Nephron (organoid): ENCODE measurements at regions not wholly inside any gene's neighbourhood (a gene's known extent, or its start where the extent isn't known, plus 50 kb on each side); places are given as distances from the start of the nearest gene placed in this dataset.

Experiments
- H3K27ac Mint-ChIP-seq, 3 experiments: 2 replicates each; pipeline ENCODE4 v1.8.0; 2020; ENCODE audit warnings: mixed read lengths in 3 of 3, mild to moderate bottlenecking in 2 of 3, moderate library complexity in 1 of 3
- H3K27me3 Mint-ChIP-seq: 2 replicates; pipeline ENCODE4 v1.8.0; 2021; ENCODE audit warnings: low read depth, mild to moderate bottlenecking, moderate library complexity, mixed read lengths
- H3K36me3 Mint-ChIP-seq: 2 replicates; pipeline ENCODE4 v1.8.0; 2020; ENCODE audit warnings: low read depth, mixed read lengths
- H3K4me1 Mint-ChIP-seq: 2 replicates; pipeline ENCODE4 v1.8.0; 2020; ENCODE audit warnings: mixed read lengths
- H3K4me3 Mint-ChIP-seq, 3 experiments: 2 replicates each; pipeline ENCODE4 v1.8.0; 2020; ENCODE audit warnings: mild to moderate bottlenecking in 3 of 3, mixed read lengths in 3 of 3, moderate library complexity in 2 of 3
- H3K9me3 Mint-ChIP-seq: 2 replicates; pipeline ENCODE4 v1.8.0; 2020; ENCODE audit warnings: mixed read lengths
- CTCF ChIP-seq, 3 experiments: fragments of 200-600 bp; sonication (generic); IDR thresholded peaks; one replicate each; pipeline ENCODE4 v1.5.0; 2021; ENCODE audit warnings: antibody characterized with exemption in 3 of 3; ENCODE audit not compliant: unreplicated experiment in 3 of 3

GRCh38 chr5:84741056-84741455 lies 356.4 kb upstream of the EDIL3 start:
- Mint-ChIP-seq H3K4me3 (no peak overlapping the region), H3K27ac (no peak overlapping the region), H3K36me3 (no peaks in the 10 kb centered on the region), H3K9me3 (peaks cover 7% of the 10 kb centered on the region), H3K4me1 (no peaks in the 10 kb centered on the region), H3K27me3 (no peaks in the 10 kb centered on the region)
- TF ChIP-seq CTCF (IDR thresholded peaks at IDR 0.05; ENCODE audit: unreplicated experiment in 3 of 3): no peak

GRCh38 chr5:84729326-84729725 lies 344.6 kb upstream of the EDIL3 start:
- no peaks in the 10 kb centered on the region for H3K27me3 Mint-ChIP-seq
- no peaks in the 10 kb centered on the region for H3K4me1 Mint-ChIP-seq
- H3K4me3 Mint-ChIP-seq: no peak overlapping the region
- H3K27ac Mint-ChIP-seq: no peak overlapping the region
- no peaks in the 10 kb centered on the region for H3K9me3 Mint-ChIP-seq
- H3K36me3 Mint-ChIP-seq: no peaks in the 10 kb centered on the region
- no peak for TF ChIP-seq CTCF (IDR thresholded peaks at IDR 0.05; ENCODE audit: unreplicated experiment in 3 of 3)

- Mint-ChIP-seq H3K9me3 (no peaks in the 10 kb centered on the region), H3K27me3 (no peaks in the 10 kb centered on the region), H3K27ac (no peak overlapping the region), H3K4me1 (no peaks in the 10 kb centered on the region), H3K36me3 (no peaks in the 10 kb centered on the region), H3K4me3 (no peak overlapping the region)
- TF ChIP-seq CTCF (IDR thresholded peaks at IDR 0.05; ENCODE audit: unreplicated experiment in 3 of 3): no peak
These were observed 343.0 kb upstream of the EDIL3 start for GRCh38 chr5:84727708-84728107.

- H3K27me3 Mint-ChIP-seq: no peaks in the 10 kb centered on the region
- no peak overlapping the region for H3K27ac Mint-ChIP-seq
- no peaks in the 10 kb centered on the region for H3K4me1 Mint-ChIP-seq
- no peak overlapping the region for H3K4me3 Mint-ChIP-seq
- no peaks in the 10 kb centered on the region for H3K9me3 Mint-ChIP-seq
- TF ChIP-seq CTCF (IDR thresholded peaks at IDR 0.05; ENCODE audit: unreplicated experiment in 3 of 3): no peak
- no peaks in the 10 kb centered on the region for H3K36me3 Mint-ChIP-seq
These were observed 341.4 kb upstream of the EDIL3 start for GRCh38 chr5:84725946-84726570.

GRCh38 chr5:84724683-84725082 lies 340.0 kb upstream of the EDIL3 start:
- Mint-ChIP-seq H3K27ac (no peak overlapping the region), H3K4me1 (no peaks in the 10 kb centered on the region), H3K27me3 (no peaks in the 10 kb centered on the region), H3K36me3 (no peaks in the 10 kb centered on the region), H3K4me3 (no peak overlapping the region), H3K9me3 (no peaks in the 10 kb centered on the region)
- no peak for TF ChIP-seq CTCF (IDR thresholded peaks at IDR 0.05; ENCODE audit: unreplicated experiment in 3 of 3)

- H3K4me1 Mint-ChIP-seq: no peaks in the 10 kb centered on the region
- no peaks in the 10 kb centered on the region for H3K27me3 Mint-ChIP-seq
- H3K27ac Mint-ChIP-seq: no peak overlapping the region
- H3K9me3 Mint-ChIP-seq: no peaks in the 10 kb centered on the region
- no peaks in the 10 kb centered on the region for H3K36me3 Mint-ChIP-seq
- TF ChIP-seq CTCF (IDR thresholded peaks at IDR 0.05; ENCODE audit: unreplicated experiment in 3 of 3): no peak
- H3K4me3 Mint-ChIP-seq: no peak overlapping the region
These were observed 339.5 kb upstream of the EDIL3 start for GRCh38 chr5:84724181-84724580.
